HepG2 (cell line): ENCODE measurements at regions not wholly inside any gene's neighbourhood (a gene's known extent, or its start where the extent isn't known, plus 50 kb on each side); places are given as distances from the start of the nearest gene placed in this dataset.

ENCODE experiments used
- KDM1A ChIP-seq: IDR thresholded peaks from 2 replicates; pipeline ENCODE4 v1.6.1; 2016; ENCODE audit warnings: missing compliant biosample characterization
- KLF16 ChIP-seq, 2 experiments: sonication (generic) in 1 of 2; formaldehyde crosslinking in 1 of 2; IDR thresholded peaks; 2 replicates each; pipeline versions ENCODE4 v1.6.1 to v1.8.0; 2016 to 2023; ENCODE audit warnings: missing genetic modification reagents in 2 of 2, missing compliant biosample characterization in 1 of 2
- KLF6 ChIP-seq: IDR thresholded peaks from 2 replicates; pipeline ENCODE4 v1.8.0; 2016; ENCODE audit warnings: missing biosample characterization, missing genetic modification reagents
- KLF9 ChIP-seq: IDR thresholded peaks from 2 replicates; pipeline ENCODE4 v1.6.1; 2016; ENCODE audit warnings: low read depth
- NBN ChIP-seq: fragments of 450-650 bp; conservative IDR thresholded peaks from 2 replicates; pipeline ENCODE4 v1.6.1; 2017
- NR3C1 ChIP-seq: sonication (generic); formaldehyde crosslinking; IDR thresholded peaks from 2 replicates; pipeline ENCODE4 v1.4.0; 2020; ENCODE audit warnings: missing genetic modification reagents
- PTBP1 ChIP-seq: fragments of 200-400 bp; formaldehyde crosslinking; IDR thresholded peaks from 2 replicates; pipeline ENCODE4 v1.6.1; 2018; ENCODE audit warnings: low read length, low read depth; ENCODE audit not compliant: poor library complexity, severe bottlenecking
- ZNF850 ChIP-seq: sonication (generic); formaldehyde crosslinking; conservative IDR thresholded peaks from 2 replicates; pipeline ENCODE4 v1.9.0; 2021; ENCODE audit warnings: mild to moderate bottlenecking, missing genetic modification reagents
- TF ChIP-seq, protein P1 (sequence below): sonication (generic); formaldehyde crosslinking; IDR thresholded peaks from 2 replicates; pipeline ENCODE4 v1.4.0; 2020; ENCODE audit warnings: missing genetic modification reagents
- TF ChIP-seq, protein P2 (sequence below): sonication (generic); formaldehyde crosslinking; IDR thresholded peaks from 2 replicates; pipeline ENCODE4 v1.5.1; 2020; ENCODE audit warnings: missing genetic modification reagents, mild to moderate bottlenecking, borderline replicate concordance
- TF ChIP-seq, protein P3 (sequence below): sonication (generic); formaldehyde crosslinking; IDR thresholded peaks from 2 replicates; pipeline ENCODE4 v1.5.1; 2020; ENCODE audit warnings: mild to moderate bottlenecking, moderate library complexity, missing genetic modification reagents
- TF ChIP-seq, protein P4 (sequence below): sonication (generic); formaldehyde crosslinking; IDR thresholded peaks from 2 replicates; pipeline ENCODE4 v1.4.0; 2020; ENCODE audit warnings: mild to moderate bottlenecking, missing genetic modification reagents
- TF ChIP-seq, protein P5 (sequence below): sonication (generic); formaldehyde crosslinking; IDR thresholded peaks from 2 replicates; pipeline ENCODE4 v1.8.0; 2022; ENCODE audit warnings: mild to moderate bottlenecking, missing genetic modification reagents; ENCODE audit not compliant: insufficient replicate concordance
- TF ChIP-seq, protein P6 (sequence below): sonication (generic); formaldehyde crosslinking; IDR thresholded peaks from 2 replicates; pipeline ENCODE4 v1.5.0; 2020; ENCODE audit warnings: mild to moderate bottlenecking, missing genetic modification reagents
- TF ChIP-seq, protein P7 (sequence below): IDR thresholded peaks from 2 replicates; pipeline ENCODE4 v1.6.1; 2018; ENCODE audit warnings: missing genetic modification reagents, mild to moderate bottlenecking, missing compliant biosample characterization
- TF ChIP-seq, protein P8 (sequence below): sonication (generic); formaldehyde crosslinking; IDR thresholded peaks from 2 replicates; pipeline ENCODE4 v1.4.0; 2020; ENCODE audit warnings: mild to moderate bottlenecking, missing genetic modification reagents

DNA sequence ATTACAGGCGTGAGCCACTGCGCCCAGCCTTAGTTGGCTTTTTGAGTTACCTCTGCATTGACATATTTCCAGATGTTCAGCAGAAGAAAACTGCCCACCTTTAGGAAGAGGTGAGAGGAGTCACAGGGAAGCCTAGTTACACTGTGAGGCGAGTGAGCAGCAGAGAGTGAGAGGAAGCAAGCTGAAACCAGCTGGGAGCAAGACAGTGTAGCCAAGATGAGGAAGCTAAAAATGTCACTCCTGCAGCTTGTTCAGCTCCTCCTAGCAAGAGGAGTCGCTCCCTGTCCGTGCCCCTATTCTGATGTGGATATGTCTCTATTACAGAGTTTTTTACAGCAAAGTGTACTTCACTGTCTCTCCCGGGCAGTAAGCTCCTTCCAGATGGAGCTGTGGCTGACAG is 127.6 kb downstream of the GXYLT1 start (continued):
- TF ChIP-seq, protein P1, sequence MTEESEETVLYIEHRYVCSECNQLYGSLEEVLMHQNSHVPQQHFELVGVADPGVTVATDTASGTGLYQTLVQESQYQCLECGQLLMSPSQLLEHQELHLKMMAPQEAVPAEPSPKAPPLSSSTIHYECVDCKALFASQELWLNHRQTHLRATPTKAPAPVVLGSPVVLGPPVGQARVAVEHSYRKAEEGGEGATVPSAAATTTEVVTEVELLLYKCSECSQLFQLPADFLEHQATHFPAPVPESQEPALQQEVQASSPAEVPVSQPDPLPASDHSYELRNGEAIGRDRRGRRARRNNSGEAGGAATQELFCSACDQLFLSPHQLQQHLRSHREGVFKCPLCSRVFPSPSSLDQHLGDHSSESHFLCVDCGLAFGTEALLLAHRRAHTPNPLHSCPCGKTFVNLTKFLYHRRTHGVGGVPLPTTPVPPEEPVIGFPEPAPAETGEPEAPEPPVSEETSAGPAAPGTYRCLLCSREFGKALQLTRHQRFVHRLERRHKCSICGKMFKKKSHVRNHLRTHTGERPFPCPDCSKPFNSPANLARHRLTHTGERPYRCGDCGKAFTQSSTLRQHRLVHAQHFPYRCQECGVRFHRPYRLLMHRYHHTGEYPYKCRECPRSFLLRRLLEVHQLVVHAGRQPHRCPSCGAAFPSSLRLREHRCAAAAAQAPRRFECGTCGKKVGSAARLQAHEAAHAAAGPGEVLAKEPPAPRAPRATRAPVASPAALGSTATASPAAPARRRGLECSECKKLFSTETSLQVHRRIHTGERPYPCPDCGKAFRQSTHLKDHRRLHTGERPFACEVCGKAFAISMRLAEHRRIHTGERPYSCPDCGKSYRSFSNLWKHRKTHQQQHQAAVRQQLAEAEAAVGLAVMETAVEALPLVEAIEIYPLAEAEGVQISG (CRISPR knock-in tag): no peak
- TF ChIP-seq KLF9 (CRISPR knock-in tag) (no peak), KLF16 (CRISPR knock-in tag; IDR thresholded peaks at IDR 0.05) (no peak), KDM1A (CRISPR knock-in tag) (no peak), PTBP1 (no peak), ZNF850 (CRISPR knock-in tag) (no peak), KLF6 (CRISPR knock-in tag) (no peak), NR3C1 (CRISPR knock-in tag) (no peak), NBN (no peak)
- TF ChIP-seq, protein P2, sequence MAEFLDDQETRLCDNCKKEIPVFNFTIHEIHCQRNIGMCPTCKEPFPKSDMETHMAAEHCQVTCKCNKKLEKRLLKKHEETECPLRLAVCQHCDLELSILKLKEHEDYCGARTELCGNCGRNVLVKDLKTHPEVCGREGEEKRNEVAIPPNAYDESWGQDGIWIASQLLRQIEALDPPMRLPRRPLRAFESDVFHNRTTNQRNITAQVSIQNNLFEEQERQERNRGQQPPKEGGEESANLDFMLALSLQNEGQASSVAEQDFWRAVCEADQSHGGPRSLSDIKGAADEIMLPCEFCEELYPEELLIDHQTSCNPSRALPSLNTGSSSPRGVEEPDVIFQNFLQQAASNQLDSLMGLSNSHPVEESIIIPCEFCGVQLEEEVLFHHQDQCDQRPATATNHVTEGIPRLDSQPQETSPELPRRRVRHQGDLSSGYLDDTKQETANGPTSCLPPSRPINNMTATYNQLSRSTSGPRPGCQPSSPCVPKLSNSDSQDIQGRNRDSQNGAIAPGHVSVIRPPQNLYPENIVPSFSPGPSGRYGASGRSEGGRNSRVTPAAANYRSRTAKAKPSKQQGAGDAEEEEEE (CRISPR knock-in tag): no peak
- TF ChIP-seq, protein P3, sequence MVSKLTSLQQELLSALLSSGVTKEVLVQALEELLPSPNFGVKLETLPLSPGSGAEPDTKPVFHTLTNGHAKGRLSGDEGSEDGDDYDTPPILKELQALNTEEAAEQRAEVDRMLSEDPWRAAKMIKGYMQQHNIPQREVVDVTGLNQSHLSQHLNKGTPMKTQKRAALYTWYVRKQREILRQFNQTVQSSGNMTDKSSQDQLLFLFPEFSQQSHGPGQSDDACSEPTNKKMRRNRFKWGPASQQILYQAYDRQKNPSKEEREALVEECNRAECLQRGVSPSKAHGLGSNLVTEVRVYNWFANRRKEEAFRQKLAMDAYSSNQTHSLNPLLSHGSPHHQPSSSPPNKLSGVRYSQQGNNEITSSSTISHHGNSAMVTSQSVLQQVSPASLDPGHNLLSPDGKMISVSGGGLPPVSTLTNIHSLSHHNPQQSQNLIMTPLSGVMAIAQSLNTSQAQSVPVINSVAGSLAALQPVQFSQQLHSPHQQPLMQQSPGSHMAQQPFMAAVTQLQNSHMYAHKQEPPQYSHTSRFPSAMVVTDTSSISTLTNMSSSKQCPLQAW (CRISPR knock-in tag): no peak
- TF ChIP-seq, protein P4, sequence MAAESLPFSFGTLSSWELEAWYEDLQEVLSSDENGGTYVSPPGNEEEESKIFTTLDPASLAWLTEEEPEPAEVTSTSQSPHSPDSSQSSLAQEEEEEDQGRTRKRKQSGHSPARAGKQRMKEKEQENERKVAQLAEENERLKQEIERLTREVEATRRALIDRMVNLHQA (CRISPR knock-in tag): no peak
- TF ChIP-seq, protein P5, sequence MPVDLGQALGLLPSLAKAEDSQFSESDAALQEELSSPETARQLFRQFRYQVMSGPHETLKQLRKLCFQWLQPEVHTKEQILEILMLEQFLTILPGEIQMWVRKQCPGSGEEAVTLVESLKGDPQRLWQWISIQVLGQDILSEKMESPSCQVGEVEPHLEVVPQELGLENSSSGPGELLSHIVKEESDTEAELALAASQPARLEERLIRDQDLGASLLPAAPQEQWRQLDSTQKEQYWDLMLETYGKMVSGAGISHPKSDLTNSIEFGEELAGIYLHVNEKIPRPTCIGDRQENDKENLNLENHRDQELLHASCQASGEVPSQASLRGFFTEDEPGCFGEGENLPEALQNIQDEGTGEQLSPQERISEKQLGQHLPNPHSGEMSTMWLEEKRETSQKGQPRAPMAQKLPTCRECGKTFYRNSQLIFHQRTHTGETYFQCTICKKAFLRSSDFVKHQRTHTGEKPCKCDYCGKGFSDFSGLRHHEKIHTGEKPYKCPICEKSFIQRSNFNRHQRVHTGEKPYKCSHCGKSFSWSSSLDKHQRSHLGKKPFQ (CRISPR knock-in tag): no peak
- TF ChIP-seq, protein P6, sequence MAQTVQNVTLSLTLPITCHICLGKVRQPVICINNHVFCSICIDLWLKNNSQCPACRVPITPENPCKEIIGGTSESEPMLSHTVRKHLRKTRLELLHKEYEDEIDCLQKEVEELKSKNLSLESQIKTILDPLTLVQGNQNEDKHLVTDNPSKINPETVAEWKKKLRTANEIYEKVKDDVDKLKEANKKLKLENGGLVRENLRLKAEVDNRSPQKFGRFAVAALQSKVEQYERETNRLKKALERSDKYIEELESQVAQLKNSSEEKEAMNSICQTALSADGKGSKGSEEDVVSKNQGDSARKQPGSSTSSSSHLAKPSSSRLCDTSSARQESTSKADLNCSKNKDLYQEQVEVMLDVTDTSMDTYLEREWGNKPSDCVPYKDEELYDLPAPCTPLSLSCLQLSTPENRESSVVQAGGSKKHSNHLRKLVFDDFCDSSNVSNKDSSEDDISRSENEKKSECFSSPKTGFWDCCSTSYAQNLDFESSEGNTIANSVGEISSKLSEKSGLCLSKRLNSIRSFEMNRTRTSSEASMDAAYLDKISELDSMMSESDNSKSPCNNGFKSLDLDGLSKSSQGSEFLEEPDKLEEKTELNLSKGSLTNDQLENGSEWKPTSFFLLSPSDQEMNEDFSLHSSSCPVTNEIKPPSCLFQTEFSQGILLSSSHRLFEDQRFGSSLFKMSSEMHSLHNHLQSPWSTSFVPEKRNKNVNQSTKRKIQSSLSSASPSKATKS: no peak
- TF ChIP-seq, protein P7, sequence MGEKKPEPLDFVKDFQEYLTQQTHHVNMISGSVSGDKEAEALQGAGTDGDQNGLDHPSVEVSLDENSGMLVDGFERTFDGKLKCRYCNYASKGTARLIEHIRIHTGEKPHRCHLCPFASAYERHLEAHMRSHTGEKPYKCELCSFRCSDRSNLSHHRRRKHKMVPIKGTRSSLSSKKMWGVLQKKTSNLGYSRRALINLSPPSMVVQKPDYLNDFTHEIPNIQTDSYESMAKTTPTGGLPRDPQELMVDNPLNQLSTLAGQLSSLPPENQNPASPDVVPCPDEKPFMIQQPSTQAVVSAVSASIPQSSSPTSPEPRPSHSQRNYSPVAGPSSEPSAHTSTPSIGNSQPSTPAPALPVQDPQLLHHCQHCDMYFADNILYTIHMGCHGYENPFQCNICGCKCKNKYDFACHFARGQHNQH (CRISPR knock-in tag): no peak
- TF ChIP-seq, protein P8, sequence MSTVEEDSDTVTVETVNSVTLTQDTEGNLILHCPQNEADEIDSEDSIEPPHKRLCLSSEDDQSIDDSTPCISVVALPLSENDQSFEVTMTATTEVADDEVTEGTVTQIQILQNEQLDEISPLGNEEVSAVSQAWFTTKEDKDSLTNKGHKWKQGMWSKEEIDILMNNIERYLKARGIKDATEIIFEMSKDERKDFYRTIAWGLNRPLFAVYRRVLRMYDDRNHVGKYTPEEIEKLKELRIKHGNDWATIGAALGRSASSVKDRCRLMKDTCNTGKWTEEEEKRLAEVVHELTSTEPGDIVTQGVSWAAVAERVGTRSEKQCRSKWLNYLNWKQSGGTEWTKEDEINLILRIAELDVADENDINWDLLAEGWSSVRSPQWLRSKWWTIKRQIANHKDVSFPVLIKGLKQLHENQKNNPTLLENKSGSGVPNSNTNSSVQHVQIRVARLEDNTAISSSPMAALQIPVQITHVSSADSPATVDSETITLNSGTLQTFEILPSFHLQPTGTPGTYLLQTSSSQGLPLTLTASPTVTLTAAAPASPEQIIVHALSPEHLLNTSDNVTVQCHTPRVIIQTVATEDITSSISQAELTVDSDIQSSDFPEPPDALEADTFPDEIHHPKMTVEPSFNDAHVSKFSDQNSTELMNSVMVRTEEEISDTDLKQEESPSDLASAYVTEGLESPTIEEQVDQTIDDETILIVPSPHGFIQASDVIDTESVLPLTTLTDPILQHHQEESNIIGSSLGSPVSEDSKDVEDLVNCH (CRISPR knock-in tag): no peak
